Astrocyte (in vitro differentiated cells and primary cell): ENCODE measurements at regions not wholly inside any gene's neighbourhood (a gene's known extent, or its start where the extent isn't known, plus 50 kb on each side); places are given as distances from the start of the nearest gene placed in this dataset.

Experiments used
- DNase-seq: peaks from one replicate; pipeline ENCODE4 v3.0.0-alpha.2; 2010; ENCODE audit warnings: low read depth
- FAIRE-seq: peaks from 2 replicates; lab custom pipeline; 2011; peaks lifted over from hg19 to GRCh38; lab: Jason Lieb, UNC
- H2AFZ ChIP-seq: 2 replicates; pipeline ENCODE4 v1.6.0; 2012; ENCODE audit warnings: low read depth, low read length, inconsistent platforms
- H3K27ac ChIP-seq: 2 replicates; pipeline ENCODE4 v1.5.1; 2011; ENCODE audit warnings: low read depth, low read length, inconsistent platforms
- H3K27me3 ChIP-seq: 2 replicates; pipeline ENCODE4 v1.6.0; 2011; ENCODE audit warnings: low read length, inconsistent platforms; ENCODE audit not compliant: insufficient read depth
- H3K36me3 ChIP-seq: 2 replicates; pipeline ENCODE4 v1.5.1; 2011; ENCODE audit warnings: low read length, inconsistent platforms; ENCODE audit not compliant: insufficient read depth
- H3K4me1 ChIP-seq: 2 replicates; pipeline ENCODE4 v1.5.1; 2011; ENCODE audit warnings: low read length, inconsistent platforms; ENCODE audit not compliant: insufficient read depth
- H3K4me2 ChIP-seq: 2 replicates; pipeline ENCODE4 v1.6.0; 2012; ENCODE audit warnings: low read length, inconsistent platforms
- H3K4me3 ChIP-seq: 2 replicates; pipeline ENCODE4 v1.5.1; 2011; ENCODE audit warnings: low read depth, mild to moderate bottlenecking, low read length, inconsistent platforms; ENCODE audit not compliant: insufficient read depth
- H3K79me2 ChIP-seq: 2 replicates; pipeline ENCODE4 v1.6.0; 2012; ENCODE audit warnings: mild to moderate bottlenecking, low read length, inconsistent platforms; ENCODE audit not compliant: insufficient read depth
- H3K9ac ChIP-seq: 2 replicates; pipeline ENCODE4 v1.6.0; 2012; ENCODE audit warnings: mild to moderate bottlenecking, low read length, inconsistent platforms
- H3K9me3 ChIP-seq: 2 replicates; pipeline ENCODE4 v1.5.1; 2012; ENCODE audit warnings: low read depth, mild to moderate bottlenecking, low read length, inconsistent platforms; ENCODE audit not compliant: insufficient read depth
- H4K20me1 ChIP-seq: 2 replicates; pipeline ENCODE4 v1.6.0; 2012; ENCODE audit warnings: low read length, inconsistent platforms; ENCODE audit not compliant: insufficient read depth
- H3K27ac Mint-ChIP-seq: one replicate; pipeline ENCODE4 v1.8.0; 2021; ENCODE audit warnings: mild to moderate bottlenecking, mixed read lengths; ENCODE audit not compliant: unreplicated experiment
- H3K27me3 Mint-ChIP-seq: one replicate; pipeline ENCODE4 v1.8.0; 2021; ENCODE audit warnings: low read depth, mixed read lengths; ENCODE audit not compliant: unreplicated experiment
- H3K36me3 Mint-ChIP-seq: one replicate; pipeline ENCODE4 v1.8.0; 2021; ENCODE audit warnings: low read depth, mixed read lengths; ENCODE audit not compliant: unreplicated experiment
- H3K4me1 Mint-ChIP-seq: one replicate; pipeline ENCODE4 v1.8.0; 2021; ENCODE audit warnings: low read depth, mixed read lengths; ENCODE audit not compliant: unreplicated experiment
- H3K4me3 Mint-ChIP-seq: one replicate; pipeline ENCODE4 v1.8.0; 2021; ENCODE audit warnings: mild to moderate bottlenecking, moderate library complexity, mixed read lengths; ENCODE audit not compliant: unreplicated experiment
- H3K9me3 Mint-ChIP-seq: one replicate; pipeline ENCODE4 v1.8.0; 2021; ENCODE audit warnings: mild to moderate bottlenecking, mixed read lengths; ENCODE audit not compliant: unreplicated experiment
- EZH2 ChIP-seq: IDR thresholded peaks from 2 replicates; pipeline ENCODE4 v1.6.1; 2012; ENCODE audit warnings: mild to moderate bottlenecking, low read length, inconsistent platforms; ENCODE audit not compliant: insufficient read depth
- TF ChIP-seq, protein P1 (sequence below): IDR thresholded peaks from 2 replicates; pipeline ENCODE4 v1.5.1; 2011; ENCODE audit warnings: low read depth, mild to moderate bottlenecking, inconsistent platforms, low read length, moderate library complexity; ENCODE audit not compliant: insufficient read depth

GRCh38 chr15:63450884-63451225 lies 53.5 kb upstream of the USP3 start:
- no peak overlapping the region for H3K27ac ChIP-seq
- H3K79me2 ChIP-seq: no peaks in the 10 kb centered on the region
- Mint-ChIP-seq H3K4me1 (peaks cover 7% of the 10 kb centered on the region), H3K27me3 (peaks cover 12% of the 10 kb centered on the region), H3K4me3 (no peak overlapping the region), H3K9me3 (no peaks in the 10 kb centered on the region), H3K27ac (no peak overlapping the region), H3K36me3 (no peaks in the 10 kb centered on the region)
- TF ChIP-seq, protein P1, sequence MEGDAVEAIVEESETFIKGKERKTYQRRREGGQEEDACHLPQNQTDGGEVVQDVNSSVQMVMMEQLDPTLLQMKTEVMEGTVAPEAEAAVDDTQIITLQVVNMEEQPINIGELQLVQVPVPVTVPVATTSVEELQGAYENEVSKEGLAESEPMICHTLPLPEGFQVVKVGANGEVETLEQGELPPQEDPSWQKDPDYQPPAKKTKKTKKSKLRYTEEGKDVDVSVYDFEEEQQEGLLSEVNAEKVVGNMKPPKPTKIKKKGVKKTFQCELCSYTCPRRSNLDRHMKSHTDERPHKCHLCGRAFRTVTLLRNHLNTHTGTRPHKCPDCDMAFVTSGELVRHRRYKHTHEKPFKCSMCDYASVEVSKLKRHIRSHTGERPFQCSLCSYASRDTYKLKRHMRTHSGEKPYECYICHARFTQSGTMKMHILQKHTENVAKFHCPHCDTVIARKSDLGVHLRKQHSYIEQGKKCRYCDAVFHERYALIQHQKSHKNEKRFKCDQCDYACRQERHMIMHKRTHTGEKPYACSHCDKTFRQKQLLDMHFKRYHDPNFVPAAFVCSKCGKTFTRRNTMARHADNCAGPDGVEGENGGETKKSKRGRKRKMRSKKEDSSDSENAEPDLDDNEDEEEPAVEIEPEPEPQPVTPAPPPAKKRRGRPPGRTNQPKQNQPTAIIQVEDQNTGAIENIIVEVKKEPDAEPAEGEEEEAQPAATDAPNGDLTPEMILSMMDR: no peak
- no peak for TF ChIP-seq EZH2
- DNase-seq (no peak), FAIRE-seq (no peak)
- no peak overlapping the region for H2AFZ ChIP-seq
- no peaks in the 10 kb centered on the region for H3K4me1 ChIP-seq
- no peak overlapping the region for H3K9ac ChIP-seq
- no peaks in the 10 kb centered on the region for H3K27me3 ChIP-seq
- no peak overlapping the region for H3K4me3 ChIP-seq
- no peaks in the 10 kb centered on the region for H3K9me3 ChIP-seq
- no peaks in the 10 kb centered on the region for H3K36me3 ChIP-seq
- no peaks in the 10 kb centered on the region for H4K20me1 ChIP-seq
- H3K4me2 ChIP-seq: no peak overlapping the region

DNA sequence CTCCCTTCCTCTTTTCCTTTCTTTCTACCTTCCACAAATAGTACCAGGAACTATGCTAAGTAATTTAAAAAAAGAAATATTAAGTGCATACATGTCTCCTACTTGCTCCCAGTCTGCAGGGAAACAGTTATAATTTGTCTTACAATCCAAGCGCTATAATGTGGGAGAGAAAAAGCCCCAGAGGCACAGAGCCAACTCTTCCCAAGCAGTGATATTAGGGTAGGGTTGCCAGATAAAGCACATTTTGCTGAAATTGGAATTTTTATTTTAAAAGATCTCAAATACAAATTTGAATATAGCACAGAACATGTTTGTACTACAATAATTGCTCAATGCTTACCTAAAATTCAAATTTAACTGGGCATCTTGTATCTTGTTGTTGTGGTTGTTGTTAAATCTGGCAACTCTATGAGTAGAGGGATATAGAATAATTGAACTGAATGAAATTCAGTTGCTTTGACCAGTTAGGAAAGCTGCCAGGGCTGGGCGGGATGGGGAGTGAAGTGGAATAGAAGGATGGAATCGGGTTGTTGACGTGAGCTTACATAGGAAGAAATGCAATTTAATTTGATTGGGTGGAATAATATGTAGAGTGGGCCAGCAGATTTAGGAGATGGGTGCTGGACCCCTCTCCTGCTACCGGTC lies 52.6 kb upstream of the USP3 start:
- no peak for FAIRE-seq
- no peak overlapping the region for H3K27ac Mint-ChIP-seq

More for the DNA sequence above, 52.6 kb upstream of the USP3 start:
- H3K4me3 Mint-ChIP-seq: no peak overlapping the region
- TF ChIP-seq EZH2: no peak
- TF ChIP-seq, protein P1: no peak
- H3K9me3 Mint-ChIP-seq: no peaks in the 10 kb centered on the region
- Histone ChIP-seq H2AFZ (no peak overlapping the region), H3K79me2 (no peaks in the 10 kb centered on the region), H4K20me1 (no peaks in the 10 kb centered on the region), H3K4me1 (no peaks in the 10 kb centered on the region), H3K27me3 (no peaks in the 10 kb centered on the region), H3K27ac (no peak overlapping the region), H3K36me3 (no peaks in the 10 kb centered on the region), H3K9ac (no peak overlapping the region), H3K9me3 (no peaks in the 10 kb centered on the region), H3K4me3 (no peak overlapping the region), H3K4me2 (no peak overlapping the region)
- H3K4me1 Mint-ChIP-seq: peaks cover 7% of the 10 kb centered on the region
- no peak for DNase-seq
- H3K36me3 Mint-ChIP-seq: no peaks in the 10 kb centered on the region
- peaks cover 6% of the 10 kb centered on the region for H3K27me3 Mint-ChIP-seq
